GM06990 (cell line): ENCODE measurements at regions not wholly inside any gene's neighbourhood (a gene's known extent, or its start where the extent isn't known, plus 50 kb on each side); places are given as distances from the start of the nearest gene placed in this dataset.

Experiments
- DNase-seq: peaks from one replicate; pipeline ENCODE4 v3.0.0-alpha.2; 2011; ENCODE audit not compliant: insufficient read length; ENCODE audit errors: extremely low read depth
- H3K27me3 ChIP-seq: replicated peaks from 2 replicates; pipeline ENCODE4 v1.6.0; 2011; ENCODE audit warnings: low read length; ENCODE audit not compliant: control insufficient read depth, insufficient read depth
- H3K36me3 ChIP-seq: 2 replicates; pipeline ENCODE4 v1.5.1; 2011; ENCODE audit warnings: low read length; ENCODE audit not compliant: control insufficient read depth, insufficient read depth
- H3K4me3 ChIP-seq: replicated peaks from 2 replicates; pipeline ENCODE4 v1.5.1; 2011; ENCODE audit warnings: low read depth, mild to moderate bottlenecking, control low read depth, low read length
- CTCF ChIP-seq: IDR thresholded peaks from 2 replicates; pipeline ENCODE4 v1.5.1; 2011; ENCODE audit warnings: low read length, control low read depth, mild to moderate bottlenecking, inconsistent platforms; ENCODE audit not compliant: insufficient read depth, poor library complexity, severe bottlenecking

- H3K4me3 ChIP-seq = no peak overlapping the region
- no peak for TF ChIP-seq CTCF
- peak; percentile 14 for DNase-seq
- H3K27me3 ChIP-seq = no peaks in the 10 kb centered on the region
- H3K36me3 ChIP-seq = no peaks in the 10 kb centered on the region
Measured at GRCh38 chr17:33664116-33664840, 371.2 kb upstream of the ASIC2 start.

- H3K36me3 ChIP-seq = no peaks in the 10 kb centered on the region
- H3K27me3 ChIP-seq = no peaks in the 10 kb centered on the region
- H3K4me3 ChIP-seq = no peak overlapping the region
- no peak for TF ChIP-seq CTCF
- DNase-seq = peak; percentile 78
Measured at GRCh38 chr17:33667052-33667509, 374.0 kb upstream of the ASIC2 start.

- no peaks in the 10 kb centered on the region for H3K36me3 ChIP-seq
- H3K4me3 ChIP-seq = no peak overlapping the region
- no peak for TF ChIP-seq CTCF
- H3K27me3 ChIP-seq = no peaks in the 10 kb centered on the region
- DNase-seq = peak; percentile 41
Measured at GRCh38 chr17:33667671-33668070, 374.6 kb upstream of the ASIC2 start.

GRCh38 chr17:33668516-33668915 is 375.4 kb upstream of the ASIC2 start:
- Histone ChIP-seq H3K4me3 (no peak overlapping the region), H3K27me3 (no peaks in the 10 kb centered on the region), H3K36me3 (no peaks in the 10 kb centered on the region)
- TF ChIP-seq CTCF = no peak
- DNase-seq = no peak

- H3K27me3 ChIP-seq = no peaks in the 10 kb centered on the region
- no peak for TF ChIP-seq CTCF
Measured at GRCh38 chr17:33671491-33671890, 378.4 kb upstream of the ASIC2 start.

More at GRCh38 chr17:33671491-33671890, 378.4 kb upstream of the ASIC2 start:
- H3K4me3 ChIP-seq = no peak overlapping the region
- H3K36me3 ChIP-seq = no peaks in the 10 kb centered on the region
- DNase-seq = no peak
